Smooth muscle cell (in vitro differentiated cells): ENCODE measurements at regions not wholly inside any gene's neighbourhood (a gene's known extent, or its start where the extent isn't known, plus 50 kb on each side); places are given as distances from the start of the nearest gene placed in this dataset.

Experiments used
- DNase-seq: peaks from one replicate; lab custom pipeline; 2025; ENCODE audit not compliant: unreplicated experiment; lab: John Stamatoyannopoulos, UW
- H2AFZ ChIP-seq: fragments of 200-600 bp; sonication (generic); 2 replicates; pipeline ENCODE4 v1.6.0; 2016; ENCODE audit warnings: antibody characterized with exemption, low read depth, mild to moderate bottlenecking
- H3F3A ChIP-seq: fragments of 200-600 bp; sonication (generic); 2 replicates; pipeline ENCODE4 v1.6.0; 2017; ENCODE audit warnings: antibody characterized with exemption, low read depth
- H3K27ac ChIP-seq: fragments of 200-600 bp; sonication (generic); 2 replicates; pipeline ENCODE4 v1.5.1; 2016; ENCODE audit warnings: low read depth, mild to moderate bottlenecking
- H3K27me3 ChIP-seq: fragments of 200-600 bp; sonication (generic); 2 replicates; pipeline ENCODE4 v1.6.1; 2016; ENCODE audit warnings: low read depth, mild to moderate bottlenecking
- H3K36me3 ChIP-seq: fragments of 200-600 bp; sonication (generic); 2 replicates; pipeline ENCODE4 v1.5.1; 2016; ENCODE audit warnings: low read depth
- H3K4me1 ChIP-seq: fragments of 200-600 bp; sonication (generic); 2 replicates; pipeline ENCODE4 v1.5.1; 2016; ENCODE audit warnings: low read depth
- H3K4me2 ChIP-seq: fragments of 200-600 bp; sonication (generic); 2 replicates; pipeline ENCODE4 v1.6.0; 2016; ENCODE audit warnings: mild to moderate bottlenecking
- H3K4me3 ChIP-seq: fragments of 200-600 bp; sonication (generic); 2 replicates; pipeline ENCODE4 v1.5.1; 2016; ENCODE audit warnings: mild to moderate bottlenecking
- H3K79me2 ChIP-seq: fragments of 200-600 bp; sonication (generic); 2 replicates; pipeline ENCODE4 v1.6.0; 2016; ENCODE audit warnings: low read depth, mild to moderate bottlenecking
- H3K9ac ChIP-seq: fragments of 200-600 bp; sonication (generic); 2 replicates; pipeline ENCODE4 v1.6.0; 2016; ENCODE audit warnings: low read depth
- H3K9me3 ChIP-seq: fragments of 200-600 bp; sonication (generic); replicated peaks from 2 replicates; pipeline ENCODE4 v1.5.1; 2016; ENCODE audit warnings: low read depth
- H4K20me1 ChIP-seq: fragments of 200-600 bp; sonication (generic); 2 replicates; pipeline ENCODE4 v1.6.0; 2016; ENCODE audit warnings: low read depth
- WGBS: methylation state at CpG from one replicate; pipeline ENCODE4 v1.1.7; 2016; ENCODE audit warnings: low lambda C conversion rate; 5-methylcytosine and 5-hydroxymethylcytosine counted together
- TF ChIP-seq, protein P1 (sequence below): fragments of 200-600 bp; sonication (generic); IDR thresholded peaks from 2 replicates; pipeline ENCODE4 v1.5.1; 2017; ENCODE audit warnings: borderline replicate concordance, mild to moderate bottlenecking, antibody characterized with exemption; ENCODE audit not compliant: insufficient read depth, poor library complexity, severe bottlenecking

- H3K4me3 ChIP-seq = no peak overlapping the region
- H3K27ac ChIP-seq = no peak overlapping the region
- WGBS = 87% methylated on average over 2 of the region's 2 CpGs
- no peak for DNase-seq
- H2AFZ ChIP-seq = no peak overlapping the region
- no peak overlapping the region for H3K9ac ChIP-seq
- H3F3A ChIP-seq = no peaks in the 10 kb centered on the region
- no peaks in the 10 kb centered on the region for H3K36me3 ChIP-seq
- H3K79me2 ChIP-seq = no peaks in the 10 kb centered on the region
- H3K9me3 ChIP-seq = no peaks in the 10 kb centered on the region
- no peaks in the 10 kb centered on the region for H4K20me1 ChIP-seq
- TF ChIP-seq, protein P1, sequence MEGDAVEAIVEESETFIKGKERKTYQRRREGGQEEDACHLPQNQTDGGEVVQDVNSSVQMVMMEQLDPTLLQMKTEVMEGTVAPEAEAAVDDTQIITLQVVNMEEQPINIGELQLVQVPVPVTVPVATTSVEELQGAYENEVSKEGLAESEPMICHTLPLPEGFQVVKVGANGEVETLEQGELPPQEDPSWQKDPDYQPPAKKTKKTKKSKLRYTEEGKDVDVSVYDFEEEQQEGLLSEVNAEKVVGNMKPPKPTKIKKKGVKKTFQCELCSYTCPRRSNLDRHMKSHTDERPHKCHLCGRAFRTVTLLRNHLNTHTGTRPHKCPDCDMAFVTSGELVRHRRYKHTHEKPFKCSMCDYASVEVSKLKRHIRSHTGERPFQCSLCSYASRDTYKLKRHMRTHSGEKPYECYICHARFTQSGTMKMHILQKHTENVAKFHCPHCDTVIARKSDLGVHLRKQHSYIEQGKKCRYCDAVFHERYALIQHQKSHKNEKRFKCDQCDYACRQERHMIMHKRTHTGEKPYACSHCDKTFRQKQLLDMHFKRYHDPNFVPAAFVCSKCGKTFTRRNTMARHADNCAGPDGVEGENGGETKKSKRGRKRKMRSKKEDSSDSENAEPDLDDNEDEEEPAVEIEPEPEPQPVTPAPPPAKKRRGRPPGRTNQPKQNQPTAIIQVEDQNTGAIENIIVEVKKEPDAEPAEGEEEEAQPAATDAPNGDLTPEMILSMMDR = peak; percentile 20
- no peaks in the 10 kb centered on the region for H3K4me1 ChIP-seq
- H3K27me3 ChIP-seq = no peaks in the 10 kb centered on the region
- no peak overlapping the region for H3K4me2 ChIP-seq
These were observed 304.4 kb upstream of the SMC2 start for GRCh38 chr9:103789686-103790085.

DNA sequence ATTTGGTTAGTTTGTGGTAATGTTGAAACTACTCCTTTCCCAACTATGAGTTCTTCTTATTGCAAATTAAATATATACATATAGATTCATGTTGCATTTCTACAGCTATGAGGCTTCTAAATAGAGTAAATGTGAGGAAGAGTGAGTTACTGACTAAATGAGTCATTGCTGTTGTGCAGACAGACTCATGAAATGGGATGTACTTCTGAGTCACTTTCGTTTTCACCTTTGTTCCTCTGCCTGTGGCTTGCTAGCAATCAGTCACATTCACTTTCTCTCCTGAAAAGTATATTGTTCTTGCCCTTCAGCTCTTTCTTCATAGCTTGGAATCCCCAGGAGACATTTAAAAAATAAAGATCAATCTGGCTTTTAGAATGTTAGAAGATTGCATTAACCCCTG, 295.5 kb upstream of the SMC2 start:
- no peak overlapping the region for H3K27ac ChIP-seq
- TF ChIP-seq, protein P1 = no peak
- no peak overlapping the region for H3K4me3 ChIP-seq
- no peaks in the 10 kb centered on the region for H3K9me3 ChIP-seq
- WGBS = 42% methylated on average over 1 of the region's 1 CpG
- H3K4me1 ChIP-seq = no peaks in the 10 kb centered on the region
- no peaks in the 10 kb centered on the region for H3K27me3 ChIP-seq
- no peak overlapping the region for H2AFZ ChIP-seq
- DNase-seq = no peak
- no peak overlapping the region for H3K4me2 ChIP-seq
- H3K9ac ChIP-seq = no peak overlapping the region
- H3K79me2 ChIP-seq = no peaks in the 10 kb centered on the region
- H3K36me3 ChIP-seq = no peaks in the 10 kb centered on the region
- no peaks in the 10 kb centered on the region for H4K20me1 ChIP-seq
- H3F3A ChIP-seq = no peaks in the 10 kb centered on the region

GRCh38 chr9:103799959-103800358, 294.1 kb upstream of the SMC2 start:
- H3K4me2 ChIP-seq = no peak overlapping the region
- H3K4me3 ChIP-seq = no peak overlapping the region
- DNase-seq = no peak
- no peak overlapping the region for H3K27ac ChIP-seq
- TF ChIP-seq, protein P1 = no peak
- H2AFZ ChIP-seq = no peak overlapping the region
- no peaks in the 10 kb centered on the region for H4K20me1 ChIP-seq
- H3K4me1 ChIP-seq = no peaks in the 10 kb centered on the region
- no peaks in the 10 kb centered on the region for H3K79me2 ChIP-seq
- H3K9me3 ChIP-seq = no peaks in the 10 kb centered on the region
- 81% methylated on average over 1 of the region's 1 CpG for WGBS
- no peaks in the 10 kb centered on the region for H3K36me3 ChIP-seq
- no peaks in the 10 kb centered on the region for H3K27me3 ChIP-seq
- no peaks in the 10 kb centered on the region for H3F3A ChIP-seq
- no peak overlapping the region for H3K9ac ChIP-seq

DNA sequence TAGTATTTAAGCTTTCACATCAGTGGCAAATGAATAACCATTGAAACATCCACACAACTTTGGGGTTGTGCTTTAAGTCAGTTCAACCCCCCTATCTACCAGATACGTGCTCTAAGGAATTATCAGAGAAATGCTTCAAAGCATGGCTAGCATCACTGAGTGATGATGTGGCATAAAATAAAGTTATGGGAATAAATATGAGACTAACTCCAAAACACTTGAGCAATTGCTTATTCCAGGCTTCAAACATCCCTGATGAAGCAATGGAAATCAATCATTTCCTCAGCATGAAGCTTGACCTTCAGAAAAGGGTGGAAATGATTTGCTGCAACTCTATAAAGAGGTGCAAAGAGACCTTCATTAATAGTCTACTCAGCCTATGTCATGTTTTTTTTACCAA, 292.0 kb upstream of the SMC2 start:
- Histone ChIP-seq H3K4me3 (no peak overlapping the region), H3K79me2 (no peaks in the 10 kb centered on the region), H3K9ac (no peak overlapping the region), H3K4me2 (no peak overlapping the region), H2AFZ (no peak overlapping the region), H3K27ac (no peak overlapping the region), H3K9me3 (no peaks in the 10 kb centered on the region), H3K27me3 (no peaks in the 10 kb centered on the region), H3F3A (no peaks in the 10 kb centered on the region), H4K20me1 (no peaks in the 10 kb centered on the region), H3K4me1 (no peaks in the 10 kb centered on the region), H3K36me3 (no peaks in the 10 kb centered on the region)
- no peak for DNase-seq
- whole genome bisulfite sequencing = 93% methylated on average over 1 of the region's 1 CpG
- TF ChIP-seq, protein P1 = no peak
